ENCODE measurements at regions not wholly inside any gene's neighbourhood (a gene's known extent, or its start where the extent isn't known, plus 50 kb on each side); places are given as distances from the start of the nearest gene placed in this dataset.

DNA sequence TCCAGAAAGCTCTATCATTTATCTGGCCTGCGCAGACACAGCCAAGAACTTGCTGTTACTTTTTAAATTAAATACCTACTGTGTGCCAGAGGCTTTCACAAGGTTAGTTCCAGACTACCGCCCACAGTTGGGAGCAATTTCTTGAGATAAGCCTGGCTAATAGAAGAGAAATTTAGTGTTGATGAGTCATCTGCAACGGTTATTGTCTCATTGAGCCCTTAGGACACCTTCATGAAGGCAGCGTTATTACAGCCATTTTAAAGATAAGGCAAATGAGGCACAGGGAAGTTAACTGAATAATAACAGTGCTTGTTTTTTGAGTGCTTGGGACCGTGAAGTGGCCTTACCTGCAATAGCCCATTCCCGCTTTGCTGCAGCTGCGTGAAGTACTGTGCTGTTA is 292.9 kb upstream of the MSX2 start:
- no peaks in the 10 kb centered on the region for H3K4me1 ChIP-seq
- H3K27ac ChIP-seq: no peak overlapping the region
- no peak for DNase-seq (ENCODE audit: low spot score in 2 of 2)
- no peaks in the 10 kb centered on the region for H3K36me3 ChIP-seq
- no peaks in the 10 kb centered on the region for H3K27me3 ChIP-seq
- no peak overlapping the region for H3K4me3 ChIP-seq
- TF ChIP-seq, protein P1, sequence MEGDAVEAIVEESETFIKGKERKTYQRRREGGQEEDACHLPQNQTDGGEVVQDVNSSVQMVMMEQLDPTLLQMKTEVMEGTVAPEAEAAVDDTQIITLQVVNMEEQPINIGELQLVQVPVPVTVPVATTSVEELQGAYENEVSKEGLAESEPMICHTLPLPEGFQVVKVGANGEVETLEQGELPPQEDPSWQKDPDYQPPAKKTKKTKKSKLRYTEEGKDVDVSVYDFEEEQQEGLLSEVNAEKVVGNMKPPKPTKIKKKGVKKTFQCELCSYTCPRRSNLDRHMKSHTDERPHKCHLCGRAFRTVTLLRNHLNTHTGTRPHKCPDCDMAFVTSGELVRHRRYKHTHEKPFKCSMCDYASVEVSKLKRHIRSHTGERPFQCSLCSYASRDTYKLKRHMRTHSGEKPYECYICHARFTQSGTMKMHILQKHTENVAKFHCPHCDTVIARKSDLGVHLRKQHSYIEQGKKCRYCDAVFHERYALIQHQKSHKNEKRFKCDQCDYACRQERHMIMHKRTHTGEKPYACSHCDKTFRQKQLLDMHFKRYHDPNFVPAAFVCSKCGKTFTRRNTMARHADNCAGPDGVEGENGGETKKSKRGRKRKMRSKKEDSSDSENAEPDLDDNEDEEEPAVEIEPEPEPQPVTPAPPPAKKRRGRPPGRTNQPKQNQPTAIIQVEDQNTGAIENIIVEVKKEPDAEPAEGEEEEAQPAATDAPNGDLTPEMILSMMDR (IDR thresholded peaks at IDR 0.05): no peak
- intact Hi-C loops (cut with DNase I): no loop called here
- H3K9me3 ChIP-seq: no peaks in the 10 kb centered on the region

- H3K9me3 ChIP-seq: no peaks in the 10 kb centered on the region
- TF ChIP-seq, protein P1 (IDR thresholded peaks at IDR 0.05): no peak
- intact Hi-C loops (cut with DNase I): no loop called here
- H3K4me3 ChIP-seq: no peak overlapping the region
- H3K27ac ChIP-seq: no peak overlapping the region
- no peaks in the 10 kb centered on the region for H3K36me3 ChIP-seq
- no peaks in the 10 kb centered on the region for H3K27me3 ChIP-seq
- H3K4me1 ChIP-seq: no peaks in the 10 kb centered on the region
- DNase-seq (ENCODE audit: low spot score in 2 of 2): no peak
These were observed 291.3 kb upstream of the MSX2 start for GRCh38 chr5:174433098-174433497.

DNA sequence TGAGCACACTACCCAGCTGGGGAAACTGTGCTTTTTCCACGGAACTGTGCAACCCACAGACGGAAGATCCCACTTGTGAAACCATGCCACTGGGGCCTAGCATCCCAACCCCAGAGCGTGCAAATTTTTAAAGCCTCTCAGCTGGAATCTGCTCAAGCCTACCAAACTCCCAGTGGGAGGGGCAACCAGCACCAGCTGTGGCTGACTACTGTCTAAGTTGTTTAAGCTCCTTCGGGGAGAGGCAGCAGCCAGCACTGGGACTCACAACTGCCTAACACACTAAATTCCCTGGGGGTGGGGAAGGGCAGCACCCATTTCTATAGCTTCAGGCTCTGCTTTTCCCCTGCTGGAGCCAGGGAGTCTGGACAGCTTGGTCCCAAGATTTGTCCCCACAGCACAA is 287.6 kb upstream of the MSX2 start:
- Histone ChIP-seq H3K36me3 (no peaks in the 10 kb centered on the region), H3K4me3 (no peak overlapping the region), H3K4me1 (no peaks in the 10 kb centered on the region), H3K27me3 (no peaks in the 10 kb centered on the region), H3K27ac (no peak overlapping the region), H3K9me3 (no peaks in the 10 kb centered on the region)
- DNase-seq (ENCODE audit: low spot score in 2 of 2): no peak
- intact Hi-C loops (cut with DNase I): no loop called here
- TF ChIP-seq, protein P1 (IDR thresholded peaks at IDR 0.05): no peak

DNA sequence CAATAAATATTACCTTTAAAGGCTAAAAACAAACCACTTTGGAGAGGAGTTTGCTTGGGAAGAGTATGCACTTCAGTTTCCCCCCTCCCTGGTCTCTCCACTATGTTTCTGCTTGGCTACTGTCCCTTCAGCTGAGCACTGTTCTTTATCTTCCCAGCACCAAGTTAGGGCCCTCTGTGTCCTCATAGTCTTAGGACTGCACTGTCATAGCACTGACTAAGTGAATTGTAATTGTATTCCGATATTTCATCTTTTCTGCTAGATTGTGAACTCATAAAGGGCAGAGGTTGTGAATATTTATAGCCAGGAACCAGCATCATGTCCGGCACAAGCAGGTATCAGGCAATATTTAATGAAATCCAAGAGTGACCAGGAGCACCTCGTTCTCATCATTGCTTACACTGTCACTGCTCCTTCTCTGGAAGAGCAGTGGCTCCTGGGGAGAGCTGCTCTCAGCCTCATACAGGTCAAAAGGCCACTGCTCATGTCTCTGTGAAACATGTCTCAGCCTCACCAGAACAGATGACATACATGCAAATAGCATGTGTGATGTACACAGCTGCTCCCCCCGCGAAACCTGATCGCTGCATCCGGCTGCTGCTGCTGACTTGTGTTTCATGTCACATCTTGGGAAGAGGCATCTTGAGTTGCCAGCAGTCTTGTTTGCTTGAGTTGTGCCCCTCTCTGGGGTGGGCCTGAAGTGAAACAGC is 279.7 kb upstream of the MSX2 start:
- H3K4me3 ChIP-seq: no peak overlapping the region
- intact Hi-C loops (cut with DNase I): no loop called here

DNA sequence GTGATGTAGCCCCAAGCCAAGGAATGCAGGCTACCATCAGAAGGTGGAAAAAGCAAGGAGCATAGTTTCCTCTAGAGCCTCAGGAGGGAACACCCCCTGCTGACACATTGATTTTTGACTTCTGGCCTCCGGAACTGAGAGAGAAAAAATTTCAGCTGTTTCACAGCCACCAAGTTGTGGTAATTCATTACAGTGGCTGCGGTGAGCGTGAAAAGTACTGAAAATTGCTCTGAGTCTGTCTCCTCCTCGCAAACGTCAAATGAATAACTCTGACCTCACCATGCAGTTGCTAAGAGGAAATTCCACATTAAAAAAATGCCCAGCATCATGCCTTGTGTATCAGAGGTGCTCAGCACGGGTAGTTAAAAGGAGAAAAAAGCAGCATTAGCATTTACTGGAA is 277.9 kb upstream of the MSX2 start:
- H3K36me3 ChIP-seq: no peaks in the 10 kb centered on the region
- DNase-seq (ENCODE audit: low spot score in 2 of 2): no peak
- no peak overlapping the region for H3K4me3 ChIP-seq
- no peaks in the 10 kb centered on the region for H3K27me3 ChIP-seq
- H3K9me3 ChIP-seq: peaks cover 0 to 8% of the 10 kb centered on the region in 2 donors
- no peaks in the 10 kb centered on the region for H3K4me1 ChIP-seq
- H3K27ac ChIP-seq: no peak overlapping the region
- intact Hi-C loops (cut with DNase I): no loop called here
- TF ChIP-seq, protein P1 (IDR thresholded peaks at IDR 0.05): no peak

More for the DNA sequence above, 279.7 kb upstream of the MSX2 start:
- H3K27ac ChIP-seq: no peak overlapping the region
- no peaks in the 10 kb centered on the region for H3K27me3 ChIP-seq
- no peak for DNase-seq (ENCODE audit: low spot score in 2 of 2)
- H3K9me3 ChIP-seq: peaks cover 0 to 8% of the 10 kb centered on the region in 2 donors
- H3K36me3 ChIP-seq: no peaks in the 10 kb centered on the region
- TF ChIP-seq, protein P1 (IDR thresholded peaks at IDR 0.05): no peak
- no peaks in the 10 kb centered on the region for H3K4me1 ChIP-seq

GRCh38 chr5:174446988-174447387 is 277.4 kb upstream of the MSX2 start:
- peaks cover 0 to 8% of the 10 kb centered on the region in 2 donors for H3K9me3 ChIP-seq
- no peaks in the 10 kb centered on the region for H3K36me3 ChIP-seq
- no peak for DNase-seq (ENCODE audit: low spot score in 2 of 2)
- no peak overlapping the region for H3K4me3 ChIP-seq
- no peak overlapping the region for H3K27ac ChIP-seq
- intact Hi-C loops (cut with DNase I): no loop called here
- no peaks in the 10 kb centered on the region for H3K4me1 ChIP-seq
- TF ChIP-seq, protein P1 (IDR thresholded peaks at IDR 0.05): no peak
- no peaks in the 10 kb centered on the region for H3K27me3 ChIP-seq
